Adrenal gland (tissue), 9 donors: ENCODE measurements at regions not wholly inside any gene's neighbourhood (a gene's known extent, or its start where the extent isn't known, plus 50 kb on each side); places are given as distances from the start of the nearest gene placed in this dataset.
A peak's percentile ranks its signal among the peaks of the same experiment; 100 is the strongest.

Source experiments
- DNase-seq, 7 donors: peaks; one replicate each; pipeline ENCODE4 v3.0.0-alpha.2; 2019 to 2020
- H3K27ac ChIP-seq, 5 donors: fragments of 200-600 bp; sonication (generic) in 4 of 5; 1 replicate in 3 of 5; 2 replicates in 2 of 5; pipeline versions ENCODE4 v1.5.1 to v1.8.0; 2016 to 2020; ENCODE audit warnings: mild to moderate bottlenecking in 1 of 5
- H3K27me3 ChIP-seq: fragments of 200-600 bp; 2 replicates; pipeline ENCODE4 v1.8.0; 2021
- H3K36me3 ChIP-seq, 2 donors: fragments of 200-600 bp; replicated peaks in 1 of 2; 1 replicate in 1 of 2; 2 replicates in 1 of 2; pipeline versions ENCODE4 v1.5.1 to v1.8.0; 2018 to 2022
- H3K4me1 ChIP-seq, 2 donors: fragments of 200-600 bp; replicated peaks in 1 of 2; 1 replicate in 1 of 2; 2 replicates in 1 of 2; pipeline versions ENCODE4 v1.5.1 to v1.8.0; 2018 to 2021
- H3K4me3 ChIP-seq, 4 donors: fragments of 200-600 bp; sonication (generic) in 3 of 4; one replicate each; pipeline ENCODE4 v1.5.1; 2016 to 2018
- H3K9me3 ChIP-seq, 3 donors: fragments of 200-600 bp; sonication (generic) in 1 of 3; replicated peaks in 1 of 3; 1 replicate in 2 of 3; 2 replicates in 1 of 3; pipeline versions ENCODE4 v1.5.1 to v1.8.0; 2016 to 2021
- CTCF ChIP-seq, 6 experiments: fragments of 450-650 bp in 4 of 6; fragments of 200-600 bp in 2 of 6; sonication (generic) in 1 of 6; IDR thresholded peaks; 1 replicate in 5 of 6; 2 replicates in 1 of 6; pipeline versions ENCODE4 v1.5.1 to v1.8.0; 2016 to 2021; ENCODE audit warnings: antibody characterized with exemption in 6 of 6, mild to moderate bottlenecking in 2 of 6, moderate library complexity in 1 of 6
- POLR2A ChIP-seq, 2 donors: fragments of 450-650 bp; IDR thresholded peaks; one replicate each; pipeline ENCODE4 v1.6.1; 2017; ENCODE audit warnings: antibody characterized with exemption in 2 of 2, mild to moderate bottlenecking in 2 of 2, moderate library complexity in 1 of 2
- WGBS, 4 donors: extraction: QIAGEN DNeasy Blood & Tissue Kit in 2 of 4; methylation state at CpG; one replicate each; pipeline versions ENCODE4 v1.1.5 to v1.1.7; 2013 to 2017; 5-methylcytosine and 5-hydroxymethylcytosine counted together
- intact Hi-C, 2 donors: fragments of 100-400 bp; cut with DNase I; formaldehyde crosslinking; loops; one replicate each; pipeline versions ENCODE4 v1.14.1 to v1.15.0; 2022 to 2023
- donor health status: healthy with polysubstance abuse.
- donor health status: Bipolar disorder and iron deficiency.
- donor health status: DM: yes; HTN: yes; CAD: no.
- donor health status: DM: no; HTN: no; CAD: no.
- donor health status: DM: no; HTN: no; CAD: no.

- peak overlapping the region in 4 of 5 donors; percentile 25 to 91 (median 62) for H3K27ac ChIP-seq
- no peaks in the 10 kb centered on the region for H3K27me3 ChIP-seq
- peaks cover 19 to 32% of the 10 kb centered on the region in 2 donors for H3K4me1 ChIP-seq
- no peaks in the 10 kb centered on the region for H3K9me3 ChIP-seq
- intact Hi-C loops, result loop anchor here in 1 of 2 donors (10.0 kb wide), 1 partner anchor 50 kb away; no protein-coding TSS in a partner anchor
- no peak overlapping the region for H3K4me3 ChIP-seq
- no peaks in the 10 kb centered on the region for H3K36me3 ChIP-seq
- DNase-seq, result peak in 5 of 7 donors; percentile 26 to 59 (median 46)
- 64 to 76% (median 74%) methylated on average over 5 of the region's 5 CpGs for WGBS, 4 donors
- TF ChIP-seq POLR2A (IDR thresholded peaks at IDR 0.05), result no peak
- TF ChIP-seq CTCF (IDR thresholded peaks at IDR 0.05), result no peak
These were observed 198.2 kb upstream of the PLEKHG7 start for GRCh38 chr12:92504594-92504981.

- H3K4me1 ChIP-seq, result peaks cover 19 to 36% of the 10 kb centered on the region in 2 donors
- no peaks in the 10 kb centered on the region for H3K36me3 ChIP-seq
- H3K4me3 ChIP-seq, result no peak overlapping the region
- no peak for DNase-seq
- no peak for TF ChIP-seq POLR2A (IDR thresholded peaks at IDR 0.05)
- H3K9me3 ChIP-seq, result no peaks in the 10 kb centered on the region
- intact Hi-C loops, result loop anchor here in 1 of 2 donors (10.0 kb wide), 1 partner anchor 51 kb away; no protein-coding TSS in a partner anchor
- WGBS, 4 donors, result 61 to 77% (median 68%) methylated on average over 7 of the region's 7 CpGs
- peak overlapping the region in 4 of 5 donors; percentile 25 to 91 (median 62) for H3K27ac ChIP-seq
- no peaks in the 10 kb centered on the region for H3K27me3 ChIP-seq
These were observed 198.7 kb upstream of the PLEKHG7 start for GRCh38 chr12:92503971-92504593.

- TF ChIP-seq CTCF (IDR thresholded peaks at IDR 0.05), result no peak
- TF ChIP-seq POLR2A (IDR thresholded peaks at IDR 0.05), result no peak
- H3K27ac ChIP-seq, result peak overlapping the region; percentile 0 to 91 (median 40)
- no peak overlapping the region for H3K4me3 ChIP-seq
- no peaks in the 10 kb centered on the region for H3K36me3 ChIP-seq
- DNase-seq, result peak in 4 of 7 donors; percentile 23 to 38 (median 32)
- H3K27me3 ChIP-seq, result no peaks in the 10 kb centered on the region
- H3K4me1 ChIP-seq, result peaks cover 19 to 39% of the 10 kb centered on the region in 2 donors
- intact Hi-C loops, result loop anchor here in 1 of 2 donors (10.0 kb wide), 1 partner anchor 52 kb away; no protein-coding TSS in a partner anchor
- no peaks in the 10 kb centered on the region for H3K9me3 ChIP-seq
- 39 to 52% (median 48%) methylated on average over 12 of the region's 12 CpGs for WGBS, 4 donors
These were observed 199.5 kb upstream of the PLEKHG7 start for GRCh38 chr12:92503029-92503931.

- 75 to 81% (median 79%) methylated on average over 3 of the region's 3 CpGs for WGBS, 4 donors
- H3K27ac ChIP-seq, result peak overlapping the region in 4 of 5 donors; percentile 37 to 91 (median 62)
These were observed 200.3 kb upstream of the PLEKHG7 start for GRCh38 chr12:92502417-92503028.

More at GRCh38 chr12:92502417-92503028, 200.3 kb upstream of the PLEKHG7 start:
- peak in 2 of 7 donors; percentile 41 to 45 for DNase-seq
- intact Hi-C loops, result loop anchor here in 1 of 2 donors (10.0 kb wide), 1 partner anchor 52 kb away; no protein-coding TSS in a partner anchor
- H3K9me3 ChIP-seq, result no peaks in the 10 kb centered on the region
- TF ChIP-seq POLR2A (IDR thresholded peaks at IDR 0.05) (no peak), CTCF (IDR thresholded peaks at IDR 0.05) (peak in 5 of 6 experiments; percentile 30 to 57 (median 49))
- no peak overlapping the region for H3K4me3 ChIP-seq
- H3K36me3 ChIP-seq, result no peaks in the 10 kb centered on the region
- no peaks in the 10 kb centered on the region for H3K27me3 ChIP-seq
- H3K4me1 ChIP-seq, result peaks cover 19 to 39% of the 10 kb centered on the region in 2 donors
